Caco-2 (cell line): ENCODE measurements at regions not wholly inside any gene's neighbourhood (a gene's known extent, or its start where the extent isn't known, plus 50 kb on each side); places are given as distances from the start of the nearest gene placed in this dataset.

Experiments used
- BruUV-seq: library from RNA; stranded (reverse); fragments of 400-500 nt; replicated peaks from 2 replicates; lab custom pipeline; 2021; lab: Mats Ljungman, UMichigan
- CTCF ChIA-PET: fragments of 300-600 bp; sonication (Branson Sonifier 250); formaldehyde crosslinking; loops from one replicate; lab custom pipeline; 2022; ENCODE audit warnings: antibody characterized with exemption; lab: Charles Lee
- POLR2A ChIA-PET: fragments of 300-600 bp; sonication (Branson Sonifier 250); formaldehyde crosslinking; loops from one replicate; lab custom pipeline; 2022; ENCODE audit warnings: antibody characterized with exemption; lab: Charles Lee
- DNase-seq, 2 experiments: peaks; one replicate each; pipeline versions ENCODE4 v3.0.0 to v3.0.0-alpha.2; 2020 to 2022
- H3K27me3 ChIP-seq: replicated peaks from 2 replicates; pipeline ENCODE4 v1.6.0; 2011; ENCODE audit warnings: low read length; ENCODE audit not compliant: control insufficient read depth, insufficient read depth
- H3K36me3 ChIP-seq: 2 replicates; pipeline ENCODE4 v1.5.1; 2011; ENCODE audit warnings: low read length; ENCODE audit not compliant: control insufficient read depth, insufficient read depth
- H3K4me1 ChIP-seq: fragments of 250-450 bp; sonication (Bioruptor Pico); 2 replicates; pipeline ENCODE4 v1.5.1; 2020; ENCODE audit warnings: mild to moderate bottlenecking
- H3K4me3 ChIP-seq: 2 replicates; pipeline ENCODE4 v1.5.1; 2011; ENCODE audit warnings: low read depth, mild to moderate bottlenecking, control low read depth, low read length
- H3K9me3 ChIP-seq: fragments of 250-450 bp; sonication (Bioruptor Pico); 2 replicates; pipeline ENCODE4 v1.5.1; 2020; ENCODE audit warnings: mild to moderate bottlenecking, moderate library complexity
- H3K27ac Mint-ChIP-seq: one replicate; pipeline ENCODE4 v1.8.0; 2022; ENCODE audit warnings: mixed read lengths; ENCODE audit not compliant: unreplicated experiment
- H3K27me3 Mint-ChIP-seq: one replicate; pipeline ENCODE4 v1.8.0; 2022; ENCODE audit warnings: mixed read lengths; ENCODE audit not compliant: insufficient read depth, unreplicated experiment
- H3K36me3 Mint-ChIP-seq: one replicate; pipeline ENCODE4 v1.8.0; 2022; ENCODE audit warnings: mild to moderate bottlenecking, mixed read lengths; ENCODE audit not compliant: insufficient read depth, unreplicated experiment
- H3K4me1 Mint-ChIP-seq: one replicate; pipeline ENCODE4 v1.8.0; 2022; ENCODE audit warnings: low read depth, mixed read lengths; ENCODE audit not compliant: unreplicated experiment
- H3K4me3 Mint-ChIP-seq: one replicate; pipeline ENCODE4 v1.8.0; 2022; ENCODE audit warnings: mild to moderate bottlenecking, moderate library complexity, mixed read lengths; ENCODE audit not compliant: unreplicated experiment
- H3K9me3 Mint-ChIP-seq: one replicate; pipeline ENCODE4 v1.8.0; 2022; ENCODE audit warnings: mixed read lengths; ENCODE audit not compliant: unreplicated experiment
- intact Hi-C: fragments of 100-400 bp; cut with micrococcal nuclease; formaldehyde crosslinking; loops from one replicate; pipeline ENCODE4 v1.10.0; 2022; ENCODE audit not compliant: unreplicated experiment
- TF ChIP-seq, protein P1 (sequence below), 2 experiments: fragments of 200-600 bp in 1 of 2; IDR thresholded peaks; 1 replicate in 1 of 2; 2 replicates in 1 of 2; pipeline versions ENCODE4 v1.5.1 to v1.8.0; 2011 to 2022; ENCODE audit warnings: antibody characterized with exemption in 1 of 2, control low read depth in 1 of 2, inconsistent platforms in 1 of 2, low read depth in 1 of 2, low read length in 1 of 2, mild to moderate bottlenecking in 1 of 2, moderate library complexity in 1 of 2; ENCODE audit not compliant: insufficient read depth in 1 of 2, severe bottlenecking in 1 of 2, unreplicated experiment in 1 of 2

DNA sequence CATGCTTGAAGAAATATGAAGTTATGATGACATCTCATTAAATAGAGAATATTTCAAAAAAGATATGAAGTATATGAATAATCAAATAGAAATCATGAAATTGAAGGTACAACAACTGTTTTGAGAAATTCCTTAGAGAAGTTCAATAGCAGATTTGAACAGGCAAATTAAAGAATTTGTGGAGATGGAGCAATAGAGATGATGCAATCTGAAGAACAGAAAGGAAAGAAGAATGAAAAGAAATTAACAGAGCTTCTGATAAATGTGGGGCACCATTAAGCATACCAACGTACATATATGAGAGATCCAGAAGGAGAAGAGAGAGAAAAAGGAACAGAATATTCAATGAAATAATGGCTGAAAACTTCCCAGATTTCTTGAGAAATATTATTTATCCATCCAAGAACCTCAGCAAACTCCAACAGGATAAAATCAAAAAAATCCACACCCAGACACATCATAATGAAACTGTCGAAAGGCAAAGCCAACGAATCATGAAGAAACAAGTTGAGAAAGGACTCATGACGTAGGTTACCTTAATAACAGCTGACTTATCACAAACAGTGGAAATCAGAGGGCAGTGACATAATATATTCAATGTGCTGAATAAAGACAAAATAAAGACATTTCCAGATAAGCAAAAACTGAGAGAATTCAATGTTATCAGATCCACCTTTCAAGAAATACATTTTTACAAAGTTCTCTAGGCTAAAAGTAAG lies 297.2 kb upstream of the TARS1 start:
- Mint-ChIP-seq H3K9me3 (no peaks in the 10 kb centered on the region), H3K4me3 (no peak overlapping the region), H3K4me1 (no peaks in the 10 kb centered on the region), H3K27me3 (no peaks in the 10 kb centered on the region), H3K36me3 (no peaks in the 10 kb centered on the region), H3K27ac (no peak overlapping the region)
- POLR2A ChIA-PET, result no interaction called here
- intact Hi-C loops, result no loop called here
- no peaks in the 10 kb centered on the region for H3K4me1 ChIP-seq
- CTCF ChIA-PET, result no interaction called here
- no peaks in the 10 kb centered on the region for H3K36me3 ChIP-seq
- TF ChIP-seq, protein P1, sequence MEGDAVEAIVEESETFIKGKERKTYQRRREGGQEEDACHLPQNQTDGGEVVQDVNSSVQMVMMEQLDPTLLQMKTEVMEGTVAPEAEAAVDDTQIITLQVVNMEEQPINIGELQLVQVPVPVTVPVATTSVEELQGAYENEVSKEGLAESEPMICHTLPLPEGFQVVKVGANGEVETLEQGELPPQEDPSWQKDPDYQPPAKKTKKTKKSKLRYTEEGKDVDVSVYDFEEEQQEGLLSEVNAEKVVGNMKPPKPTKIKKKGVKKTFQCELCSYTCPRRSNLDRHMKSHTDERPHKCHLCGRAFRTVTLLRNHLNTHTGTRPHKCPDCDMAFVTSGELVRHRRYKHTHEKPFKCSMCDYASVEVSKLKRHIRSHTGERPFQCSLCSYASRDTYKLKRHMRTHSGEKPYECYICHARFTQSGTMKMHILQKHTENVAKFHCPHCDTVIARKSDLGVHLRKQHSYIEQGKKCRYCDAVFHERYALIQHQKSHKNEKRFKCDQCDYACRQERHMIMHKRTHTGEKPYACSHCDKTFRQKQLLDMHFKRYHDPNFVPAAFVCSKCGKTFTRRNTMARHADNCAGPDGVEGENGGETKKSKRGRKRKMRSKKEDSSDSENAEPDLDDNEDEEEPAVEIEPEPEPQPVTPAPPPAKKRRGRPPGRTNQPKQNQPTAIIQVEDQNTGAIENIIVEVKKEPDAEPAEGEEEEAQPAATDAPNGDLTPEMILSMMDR (IDR thresholded peaks at IDR 0.05; ENCODE audit: insufficient read depth in 1 of 2, low read depth in 1 of 2, low read length in 1 of 2, severe bottlenecking in 1 of 2, unreplicated experiment in 1 of 2), result no peak
- BruUV-seq, result no TSS peak
- peaks cover 3% of the 10 kb centered on the region; the same call in 1 of the 2 replicates for H3K9me3 ChIP-seq
- H3K27me3 ChIP-seq, result no peaks in the 10 kb centered on the region
- no peak overlapping the region for H3K4me3 ChIP-seq
- DNase-seq, result no peak

GRCh38 chr5:33146881-33147280 lies 293.9 kb upstream of the TARS1 start:
- Mint-ChIP-seq H3K27ac (no peak overlapping the region), H3K36me3 (no peaks in the 10 kb centered on the region), H3K4me3 (no peak overlapping the region), H3K4me1 (no peaks in the 10 kb centered on the region), H3K27me3 (no peaks in the 10 kb centered on the region), H3K9me3 (no peaks in the 10 kb centered on the region)
- POLR2A ChIA-PET, result no interaction called here
- CTCF ChIA-PET, result no interaction called here
- Histone ChIP-seq H3K27me3 (no peaks in the 10 kb centered on the region), H3K36me3 (no peaks in the 10 kb centered on the region), H3K9me3 (peaks cover 3% of the 10 kb centered on the region; the same call in 1 of the 2 replicates), H3K4me3 (no peak overlapping the region), H3K4me1 (no peaks in the 10 kb centered on the region)
- TF ChIP-seq, protein P1 (IDR thresholded peaks at IDR 0.05; ENCODE audit: insufficient read depth in 1 of 2, low read depth in 1 of 2, low read length in 1 of 2, severe bottlenecking in 1 of 2, unreplicated experiment in 1 of 2), result no peak
- no TSS peak for BruUV-seq
- DNase-seq, result no peak
- intact Hi-C loops, result no loop called here

GRCh38 chr5:33148076-33148513 lies 292.7 kb upstream of the TARS1 start:
- H3K27ac Mint-ChIP-seq, result no peak overlapping the region
- no peak overlapping the region for H3K4me3 ChIP-seq
- DNase-seq, result no peak
- ChIA-PET POLR2A (no interaction called here), CTCF (no interaction called here)
- no peaks in the 10 kb centered on the region for H3K4me1 ChIP-seq
- H3K36me3 Mint-ChIP-seq, result no peaks in the 10 kb centered on the region
- no peak overlapping the region for H3K4me3 Mint-ChIP-seq
- H3K9me3 Mint-ChIP-seq, result no peaks in the 10 kb centered on the region
- intact Hi-C loops, result no loop called here
- no peaks in the 10 kb centered on the region for H3K36me3 ChIP-seq
- no TSS peak for BruUV-seq
- TF ChIP-seq, protein P1 (IDR thresholded peaks at IDR 0.05; ENCODE audit: insufficient read depth in 1 of 2, low read depth in 1 of 2, low read length in 1 of 2, severe bottlenecking in 1 of 2, unreplicated experiment in 1 of 2), result no peak
- no peaks in the 10 kb centered on the region for H3K4me1 Mint-ChIP-seq
- H3K27me3 ChIP-seq, result no peaks in the 10 kb centered on the region
- no peaks in the 10 kb centered on the region for H3K27me3 Mint-ChIP-seq
- H3K9me3 ChIP-seq, result peaks cover 3% of the 10 kb centered on the region; the same call in 1 of the 2 replicates
